ENCODE measurements at regions not wholly inside any gene's neighbourhood (a gene's known extent, or its start where the extent isn't known, plus 50 kb on each side); places are given as distances from the start of the nearest gene placed in this dataset.

DNA sequence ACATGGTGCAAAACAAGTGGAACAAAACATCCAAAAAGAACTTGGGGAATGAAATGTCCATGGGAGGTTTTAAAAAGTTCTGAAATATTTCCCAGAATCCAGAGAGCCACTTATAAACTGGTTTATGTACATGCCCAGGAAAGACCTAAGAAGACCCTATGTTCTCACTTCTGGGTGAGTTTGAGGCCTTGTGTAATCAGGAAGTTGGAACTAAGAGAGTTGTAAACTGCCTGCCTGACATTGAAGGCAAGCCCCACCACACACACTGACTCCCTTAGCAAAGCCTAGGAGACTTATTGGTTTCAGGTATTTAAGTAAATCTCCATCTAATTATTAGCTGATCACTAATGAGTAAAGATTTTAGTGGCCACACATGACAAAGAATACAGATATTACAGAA, 142.5 kb downstream of the LRIG3 start:
- no peak for TF ChIP-seq EZH2 (IDR thresholded peaks at IDR 0.05; ENCODE audit: borderline replicate concordance, low read depth, low read length, severe bottlenecking)
- TF ChIP-seq, protein P1, sequence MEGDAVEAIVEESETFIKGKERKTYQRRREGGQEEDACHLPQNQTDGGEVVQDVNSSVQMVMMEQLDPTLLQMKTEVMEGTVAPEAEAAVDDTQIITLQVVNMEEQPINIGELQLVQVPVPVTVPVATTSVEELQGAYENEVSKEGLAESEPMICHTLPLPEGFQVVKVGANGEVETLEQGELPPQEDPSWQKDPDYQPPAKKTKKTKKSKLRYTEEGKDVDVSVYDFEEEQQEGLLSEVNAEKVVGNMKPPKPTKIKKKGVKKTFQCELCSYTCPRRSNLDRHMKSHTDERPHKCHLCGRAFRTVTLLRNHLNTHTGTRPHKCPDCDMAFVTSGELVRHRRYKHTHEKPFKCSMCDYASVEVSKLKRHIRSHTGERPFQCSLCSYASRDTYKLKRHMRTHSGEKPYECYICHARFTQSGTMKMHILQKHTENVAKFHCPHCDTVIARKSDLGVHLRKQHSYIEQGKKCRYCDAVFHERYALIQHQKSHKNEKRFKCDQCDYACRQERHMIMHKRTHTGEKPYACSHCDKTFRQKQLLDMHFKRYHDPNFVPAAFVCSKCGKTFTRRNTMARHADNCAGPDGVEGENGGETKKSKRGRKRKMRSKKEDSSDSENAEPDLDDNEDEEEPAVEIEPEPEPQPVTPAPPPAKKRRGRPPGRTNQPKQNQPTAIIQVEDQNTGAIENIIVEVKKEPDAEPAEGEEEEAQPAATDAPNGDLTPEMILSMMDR (IDR thresholded peaks at IDR 0.05; ENCODE audit: borderline replicate concordance, extremely low read depth, low read length, poor library complexity, severe bottlenecking): no peak
